Left ventricle myocardium superior (tissue), 1 donor: ENCODE measurements at regions not wholly inside any gene's neighbourhood (a gene's known extent, or its start where the extent isn't known, plus 50 kb on each side); places are given as distances from the start of the nearest gene placed in this dataset.

Experiments used
- ATAC-seq: fragments of 200-7000 bp; cut with Tn5 transposase; one replicate; pipeline ENCODE4 v1.9.1; 2020; ENCODE audit warnings: mild to moderate bottlenecking, moderate library complexity
- DNase-seq: peaks from one replicate; pipeline ENCODE4 v3.0.0-alpha.2; 2020
- intact Hi-C: fragments of 100-400 bp; cut with micrococcal nuclease; formaldehyde crosslinking; loops from one replicate; pipeline ENCODE4 v1.11.0; 2022
- donor health status: DM: no; HTN: yes; CAD: no; lungs with severe emphysema.

GRCh38 chr9:16312962-16313546 lies 557.4 kb downstream of the BNC2 start:
- no peak for DNase-seq
- intact Hi-C loops: no loop called here

GRCh38 chr9:16314476-16314875 lies 556.0 kb downstream of the BNC2 start:
- intact Hi-C loops: no loop called here
- DNase-seq: no peak
- ATAC-seq: no peak

More at GRCh38 chr9:16312962-16313546, 557.4 kb downstream of the BNC2 start:
- no peak for ATAC-seq

GRCh38 chr9:16315720-16316119 lies 554.8 kb downstream of the BNC2 start:
- intact Hi-C loops: no loop called here
- no peak for ATAC-seq

GRCh38 chr9:16316456-16316855 lies 554.0 kb downstream of the BNC2 start:
- DNase-seq (no peak), ATAC-seq (no peak)
- intact Hi-C loops: no loop called here

More at GRCh38 chr9:16315720-16316119, 554.8 kb downstream of the BNC2 start:
- DNase-seq: no peak

GRCh38 chr9:16316911-16317817 lies 553.3 kb downstream of the BNC2 start:
- ATAC-seq (no peak), DNase-seq (no peak)
- intact Hi-C loops: no loop called here

GRCh38 chr9:16318516-16319060 lies 551.9 kb downstream of the BNC2 start:
- ATAC-seq (no peak), DNase-seq (no peak)
- intact Hi-C loops: no loop called here

GRCh38 chr9:16319646-16320045 lies 550.8 kb downstream of the BNC2 start:
- DNase-seq: no peak
- intact Hi-C loops: no loop called here
- ATAC-seq: no peak

- intact Hi-C loops: no loop called here
- DNase-seq (no peak), ATAC-seq (no peak)
Observed at GRCh38 chr9:16320338-16320902, 550.0 kb downstream of the BNC2 start.

- ATAC-seq (peak; percentile 51), DNase-seq (no peak)
- intact Hi-C loops: no loop called here
Observed at GRCh38 chr9:16321461-16322119, 548.9 kb downstream of the BNC2 start.

- no peak for ATAC-seq
Observed at GRCh38 chr9:16322849-16323248, 547.6 kb downstream of the BNC2 start.

GRCh38 chr9:16325966-16326365 lies 544.5 kb downstream of the BNC2 start:
- no peak for ATAC-seq
- intact Hi-C loops: no loop called here
- DNase-seq: no peak

More at GRCh38 chr9:16322849-16323248, 547.6 kb downstream of the BNC2 start:
- intact Hi-C loops: no loop called here
- no peak for DNase-seq

GRCh38 chr9:16328349-16328748 lies 542.1 kb downstream of the BNC2 start:
- ATAC-seq (no peak), DNase-seq (no peak)
- intact Hi-C loops: no loop called here

- peak; percentile 83 for ATAC-seq
- peak; percentile 69 for DNase-seq
- intact Hi-C loops: no loop called here
Observed at GRCh38 chr9:16329671-16330113, 540.8 kb downstream of the BNC2 start.

GRCh38 chr9:16331031-16331430 lies 539.4 kb downstream of the BNC2 start:
- DNase-seq (no peak), ATAC-seq (peak; percentile 34)
- intact Hi-C loops: no loop called here

- intact Hi-C loops: no loop called here
- ATAC-seq (no peak), DNase-seq (peak; percentile 50)
Observed at GRCh38 chr9:16331527-16331926, 538.9 kb downstream of the BNC2 start.

GRCh38 chr9:16333691-16334090 lies 536.8 kb downstream of the BNC2 start:
- intact Hi-C loops: no loop called here
- DNase-seq (no peak), ATAC-seq (no peak)

- peak; percentile 77 for DNase-seq
- intact Hi-C loops: no loop called here
- peak; percentile 90 for ATAC-seq
Observed at GRCh38 chr9:16335788-16336580, 534.5 kb downstream of the BNC2 start.

GRCh38 chr9:16336833-16337232 lies 533.6 kb downstream of the BNC2 start:
- no peak for DNase-seq
- intact Hi-C loops: no loop called here
- ATAC-seq: no peak
